Spleen (tissue), 7 donors: ENCODE measurements at regions not wholly inside any gene's neighbourhood (a gene's known extent, or its start where the extent isn't known, plus 50 kb on each side); places are given as distances from the start of the nearest gene placed in this dataset.

Experiments
- POLR2A ChIP-seq, 3 donors: fragments of 450-650 bp; IDR thresholded peaks; one replicate each; pipeline ENCODE4 v1.5.1; 2017; ENCODE audit warnings: antibody characterized with exemption in 3 of 3, mild to moderate bottlenecking in 1 of 3
- POLR2AphosphoS5 ChIP-seq, 3 donors: sonication (generic); formaldehyde crosslinking; IDR thresholded peaks; one replicate each; pipeline ENCODE4 v1.5.1; 2017; ENCODE audit warnings: antibody characterized with exemption in 3 of 3
- TF ChIP-seq, protein P1 (sequence below), 11 experiments: fragments of 200-600 bp in 7 of 11; fragments of 450-650 bp in 4 of 11; sonication (generic) in 4 of 11; IDR thresholded peaks in 8 of 11; conservative IDR thresholded peaks in 3 of 11; 1 replicate in 7 of 11; 2 replicates in 4 of 11; pipeline versions ENCODE4 v1.4.0 to v1.8.0; 2016 to 2021; ENCODE audit warnings: antibody characterized with exemption in 11 of 11, inconsistent platforms in 4 of 11, mild to moderate bottlenecking in 1 of 11
- donor health status: DM: no; HTN: no; CAD: no; lungs with moderate emphysema.
- donor health status: DM: no; HTN: no; CAD: no.
- donor health status: DM: no; HTN: no; CAD: no.

- no peak for TF ChIP-seq POLR2AphosphoS5 (IDR thresholded peaks at IDR 0.05)
- no peak for TF ChIP-seq POLR2A (IDR thresholded peaks at IDR 0.05)
- TF ChIP-seq, protein P1, sequence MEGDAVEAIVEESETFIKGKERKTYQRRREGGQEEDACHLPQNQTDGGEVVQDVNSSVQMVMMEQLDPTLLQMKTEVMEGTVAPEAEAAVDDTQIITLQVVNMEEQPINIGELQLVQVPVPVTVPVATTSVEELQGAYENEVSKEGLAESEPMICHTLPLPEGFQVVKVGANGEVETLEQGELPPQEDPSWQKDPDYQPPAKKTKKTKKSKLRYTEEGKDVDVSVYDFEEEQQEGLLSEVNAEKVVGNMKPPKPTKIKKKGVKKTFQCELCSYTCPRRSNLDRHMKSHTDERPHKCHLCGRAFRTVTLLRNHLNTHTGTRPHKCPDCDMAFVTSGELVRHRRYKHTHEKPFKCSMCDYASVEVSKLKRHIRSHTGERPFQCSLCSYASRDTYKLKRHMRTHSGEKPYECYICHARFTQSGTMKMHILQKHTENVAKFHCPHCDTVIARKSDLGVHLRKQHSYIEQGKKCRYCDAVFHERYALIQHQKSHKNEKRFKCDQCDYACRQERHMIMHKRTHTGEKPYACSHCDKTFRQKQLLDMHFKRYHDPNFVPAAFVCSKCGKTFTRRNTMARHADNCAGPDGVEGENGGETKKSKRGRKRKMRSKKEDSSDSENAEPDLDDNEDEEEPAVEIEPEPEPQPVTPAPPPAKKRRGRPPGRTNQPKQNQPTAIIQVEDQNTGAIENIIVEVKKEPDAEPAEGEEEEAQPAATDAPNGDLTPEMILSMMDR (IDR thresholded peaks at IDR 0.05 in 8 of 11, conservative IDR thresholded peaks at IDR 0.05 in 3 of 11): no peak
These were observed 1176.8 kb upstream of the ADGRB3 start for GRCh38 chr6:67458265-67458664.
